SK-N-SH (cell line): ENCODE measurements at regions not wholly inside any gene's neighbourhood (a gene's known extent, or its start where the extent isn't known, plus 50 kb on each side); places are given as distances from the start of the nearest gene placed in this dataset.

Experiments used
- EP300 ChIP-seq, 2 experiments: IDR thresholded peaks; 2 replicates each; pipeline versions ENCODE4 v1.4.0 to v1.6.1; 2012; ENCODE audit warnings: borderline replicate concordance in 1 of 2, low read depth in 1 of 2, low read length in 1 of 2
- GABPA ChIP-seq: IDR thresholded peaks from 2 replicates; pipeline ENCODE4 v1.4.0; 2012; ENCODE audit warnings: low read depth, mild to moderate bottlenecking
- JUND ChIP-seq: IDR thresholded peaks from 2 replicates; pipeline ENCODE4 v1.4.0; 2012
- RAD21 ChIP-seq: IDR thresholded peaks from 2 replicates; pipeline ENCODE4 v1.6.1; 2012; ENCODE audit warnings: mild to moderate bottlenecking, low read length
- RFX5 ChIP-seq: IDR thresholded peaks from 2 replicates; pipeline ENCODE4 v1.6.1; 2012; ENCODE audit warnings: mild to moderate bottlenecking, improper control_type of control experiment, low read length
- SIN3A ChIP-seq: IDR thresholded peaks from 2 replicates; pipeline ENCODE4 v1.6.1; 2012; ENCODE audit warnings: low read depth, mild to moderate bottlenecking, low read length, moderate library complexity, borderline replicate concordance
- TAF1 ChIP-seq: IDR thresholded peaks from 2 replicates; pipeline ENCODE4 v1.6.1; 2012; ENCODE audit warnings: low read depth, mild to moderate bottlenecking, low read length, moderate library complexity, borderline replicate concordance
- TEAD4 ChIP-seq: IDR thresholded peaks from 2 replicates; pipeline ENCODE4 v1.4.0; 2012; ENCODE audit warnings: mild to moderate bottlenecking, borderline replicate concordance; ENCODE audit not compliant: insufficient read depth
- YY1 ChIP-seq: IDR thresholded peaks from 2 replicates; pipeline ENCODE4 v1.4.0; 2012; ENCODE audit warnings: low read depth, mild to moderate bottlenecking
- TF ChIP-seq, protein P1 (sequence below): fragments of 200-600 bp; sonication (generic); IDR thresholded peaks from 2 replicates; pipeline ENCODE4 v1.6.1; 2017; ENCODE audit warnings: antibody characterized with exemption, mild to moderate bottlenecking, moderate library complexity

DNA sequence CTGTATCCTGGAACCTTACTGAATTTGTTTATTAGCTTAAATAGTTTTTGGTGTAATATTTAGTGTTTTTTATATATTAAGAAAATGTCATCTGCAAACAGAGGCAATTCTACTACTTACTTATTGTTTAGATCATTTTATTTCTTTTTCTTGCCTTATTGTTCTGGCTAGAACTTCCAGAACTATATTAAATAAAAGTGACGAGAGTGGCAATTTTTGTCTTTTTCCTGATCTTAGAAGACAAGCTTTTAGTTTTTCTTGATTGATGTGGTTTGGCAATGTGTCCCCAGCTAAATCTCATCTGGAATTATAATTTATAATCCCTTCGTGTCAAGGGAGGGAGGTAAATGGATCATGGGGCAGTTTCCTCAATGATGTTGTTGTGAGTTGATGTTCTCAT, 857.8 kb downstream of the SLC6A15 start:
- TF ChIP-seq, protein P1, sequence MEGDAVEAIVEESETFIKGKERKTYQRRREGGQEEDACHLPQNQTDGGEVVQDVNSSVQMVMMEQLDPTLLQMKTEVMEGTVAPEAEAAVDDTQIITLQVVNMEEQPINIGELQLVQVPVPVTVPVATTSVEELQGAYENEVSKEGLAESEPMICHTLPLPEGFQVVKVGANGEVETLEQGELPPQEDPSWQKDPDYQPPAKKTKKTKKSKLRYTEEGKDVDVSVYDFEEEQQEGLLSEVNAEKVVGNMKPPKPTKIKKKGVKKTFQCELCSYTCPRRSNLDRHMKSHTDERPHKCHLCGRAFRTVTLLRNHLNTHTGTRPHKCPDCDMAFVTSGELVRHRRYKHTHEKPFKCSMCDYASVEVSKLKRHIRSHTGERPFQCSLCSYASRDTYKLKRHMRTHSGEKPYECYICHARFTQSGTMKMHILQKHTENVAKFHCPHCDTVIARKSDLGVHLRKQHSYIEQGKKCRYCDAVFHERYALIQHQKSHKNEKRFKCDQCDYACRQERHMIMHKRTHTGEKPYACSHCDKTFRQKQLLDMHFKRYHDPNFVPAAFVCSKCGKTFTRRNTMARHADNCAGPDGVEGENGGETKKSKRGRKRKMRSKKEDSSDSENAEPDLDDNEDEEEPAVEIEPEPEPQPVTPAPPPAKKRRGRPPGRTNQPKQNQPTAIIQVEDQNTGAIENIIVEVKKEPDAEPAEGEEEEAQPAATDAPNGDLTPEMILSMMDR = no peak
- TF ChIP-seq EP300 (IDR thresholded peaks at IDR 0.05; ENCODE audit: borderline replicate concordance in 1 of 2, low read depth in 1 of 2, low read length in 1 of 2) = no peak
- TF ChIP-seq TAF1 = no peak
- no peak for TF ChIP-seq GABPA
- no peak for TF ChIP-seq YY1
- no peak for TF ChIP-seq RFX5
- no peak for TF ChIP-seq RAD21
- no peak for TF ChIP-seq TEAD4
- TF ChIP-seq JUND = no peak
- TF ChIP-seq SIN3A = no peak
